ENCODE measurements at regions not wholly inside any gene's neighbourhood (a gene's known extent, or its start where the extent isn't known, plus 50 kb on each side); places are given as distances from the start of the nearest gene placed in this dataset.

- intact Hi-C loops (cut with micrococcal nuclease), result no loop called here
- Mint-ChIP-seq H3K36me3 (ENCODE audit: low read depth) (peaks cover 7% of the 10 kb centered on the region), H3K27ac (no peak overlapping the region), H3K4me1 (ENCODE audit: low read depth) (peaks cover 11% of the 10 kb centered on the region), H3K27me3 (ENCODE audit: low read depth) (peaks cover 16% of the 10 kb centered on the region), H3K9me3 (peaks cover 8% of the 10 kb centered on the region), H3K4me3 (ENCODE audit: low read depth) (no peak overlapping the region)
- DNase-seq (ENCODE audit: low spot score), result no peak
Observed at GRCh38 chr10:113967126-113967525, 76.5 kb upstream of the ADRB1 start.

DNA sequence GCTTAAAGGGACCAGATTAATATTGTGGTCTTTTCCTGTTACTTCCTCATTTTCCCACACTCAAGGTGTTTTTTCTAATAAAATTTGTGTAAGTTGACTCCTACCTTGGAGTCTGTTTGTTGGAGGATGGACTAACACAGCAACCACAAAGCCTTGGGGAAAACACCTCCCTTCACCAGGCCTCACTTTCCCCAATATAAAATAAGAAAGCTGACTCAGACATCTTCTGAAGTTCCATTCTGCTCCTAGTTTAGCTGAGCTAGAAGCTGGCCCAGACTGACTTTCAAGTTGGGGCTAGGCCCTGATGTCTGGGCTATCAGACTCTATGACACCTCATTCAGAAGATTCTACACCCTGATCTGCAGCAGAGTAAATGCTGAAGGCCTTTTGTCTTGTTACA is 73.0 kb upstream of the ADRB1 start:
- intact Hi-C loops (cut with micrococcal nuclease), result no loop called here
- peaks cover 7% of the 10 kb centered on the region for H3K36me3 Mint-ChIP-seq (ENCODE audit: low read depth)
- H3K4me3 Mint-ChIP-seq (ENCODE audit: low read depth), result no peak overlapping the region
- H3K27ac Mint-ChIP-seq, result no peak overlapping the region
- DNase-seq (ENCODE audit: low spot score), result no peak
- H3K27me3 Mint-ChIP-seq (ENCODE audit: low read depth), result peaks cover 35% of the 10 kb centered on the region
- H3K9me3 Mint-ChIP-seq, result peaks cover 16% of the 10 kb centered on the region
- peaks cover 5% of the 10 kb centered on the region for H3K4me1 Mint-ChIP-seq (ENCODE audit: low read depth)

GRCh38 chr10:113971349-113971973 is 72.2 kb upstream of the ADRB1 start:
- no peak overlapping the region for H3K4me3 Mint-ChIP-seq (ENCODE audit: low read depth)
- intact Hi-C loops (cut with micrococcal nuclease), result no loop called here
- no peak for DNase-seq (ENCODE audit: low spot score)
- peaks cover 5% of the 10 kb centered on the region for H3K4me1 Mint-ChIP-seq (ENCODE audit: low read depth)
- H3K36me3 Mint-ChIP-seq (ENCODE audit: low read depth), result peaks cover 7% of the 10 kb centered on the region
- H3K9me3 Mint-ChIP-seq, result peaks cover 16% of the 10 kb centered on the region
- H3K27ac Mint-ChIP-seq, result no peak overlapping the region
- peaks cover 43% of the 10 kb centered on the region for H3K27me3 Mint-ChIP-seq (ENCODE audit: low read depth)

GRCh38 chr10:113977174-113977573 is 66.5 kb upstream of the ADRB1 start:
- Mint-ChIP-seq H3K27me3 (ENCODE audit: low read depth) (peaks cover 60% of the 10 kb centered on the region), H3K27ac (no peak overlapping the region), H3K4me3 (ENCODE audit: low read depth) (no peak overlapping the region)

DNA sequence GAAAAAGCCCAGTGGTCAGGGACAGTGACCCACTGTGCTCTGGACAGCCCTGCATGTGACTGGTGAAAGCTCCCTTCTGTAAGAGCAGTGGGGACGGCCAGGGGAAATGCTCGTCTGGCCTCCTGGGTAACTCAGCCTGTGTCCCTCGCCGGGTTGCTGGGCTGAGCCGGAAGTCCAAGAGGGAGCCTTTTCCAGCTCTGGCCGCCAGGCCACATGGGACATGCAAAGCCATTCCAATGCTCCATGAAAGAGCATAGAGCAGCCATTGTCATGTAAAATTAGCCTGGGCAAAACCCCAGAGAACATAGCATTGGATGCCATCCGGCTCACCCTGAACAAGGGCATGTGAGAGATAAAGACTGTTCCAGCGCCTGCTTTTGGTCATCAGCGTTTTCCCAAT is 64.9 kb upstream of the ADRB1 start:
- Mint-ChIP-seq H3K4me3 (ENCODE audit: low read depth) (no peak overlapping the region), H3K27me3 (ENCODE audit: low read depth) (peaks cover 48% of the 10 kb centered on the region), H3K36me3 (ENCODE audit: low read depth) (no peaks in the 10 kb centered on the region), H3K9me3 (peaks cover 4% of the 10 kb centered on the region), H3K4me1 (ENCODE audit: low read depth) (peaks cover 10% of the 10 kb centered on the region), H3K27ac (no peak overlapping the region)
- DNase-seq (ENCODE audit: low spot score), result no peak
- intact Hi-C loops (cut with micrococcal nuclease), result no loop called here

More at GRCh38 chr10:113977174-113977573, 66.5 kb upstream of the ADRB1 start:
- H3K4me1 Mint-ChIP-seq (ENCODE audit: low read depth), result peaks cover under 1% of the 10 kb centered on the region
- peaks cover 7% of the 10 kb centered on the region for H3K9me3 Mint-ChIP-seq
- no peaks in the 10 kb centered on the region for H3K36me3 Mint-ChIP-seq (ENCODE audit: low read depth)
- intact Hi-C loops (cut with micrococcal nuclease), result no loop called here
- DNase-seq (ENCODE audit: low spot score), result no peak

DNA sequence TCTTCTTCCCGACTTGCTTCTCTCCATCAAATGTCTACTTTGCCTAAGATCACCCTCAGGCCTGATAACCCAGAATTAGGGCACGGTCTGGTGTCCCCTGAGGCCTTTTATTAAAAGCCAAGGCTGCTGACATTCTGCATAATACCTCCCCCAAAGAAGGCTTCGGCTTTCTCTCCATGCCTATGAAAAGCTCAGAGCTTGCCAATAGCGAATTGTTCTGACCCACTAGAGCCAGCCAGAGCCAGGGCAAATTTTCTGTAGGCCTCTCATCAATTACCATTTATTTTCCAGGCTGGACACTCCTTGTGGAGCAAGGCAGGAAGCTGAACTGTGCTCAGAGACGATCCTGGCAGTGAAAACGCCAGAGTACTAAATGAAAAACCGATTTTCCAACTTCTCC is 64.3 kb upstream of the ADRB1 start:
- Mint-ChIP-seq H3K27me3 (ENCODE audit: low read depth) (peaks cover 48% of the 10 kb centered on the region), H3K27ac (no peak overlapping the region), H3K9me3 (peaks cover 4% of the 10 kb centered on the region), H3K4me1 (ENCODE audit: low read depth) (peaks cover 12% of the 10 kb centered on the region), H3K36me3 (ENCODE audit: low read depth) (no peaks in the 10 kb centered on the region), H3K4me3 (ENCODE audit: low read depth) (no peak overlapping the region)
- DNase-seq (ENCODE audit: low spot score), result no peak
- intact Hi-C loops (cut with micrococcal nuclease), result no loop called here

DNA sequence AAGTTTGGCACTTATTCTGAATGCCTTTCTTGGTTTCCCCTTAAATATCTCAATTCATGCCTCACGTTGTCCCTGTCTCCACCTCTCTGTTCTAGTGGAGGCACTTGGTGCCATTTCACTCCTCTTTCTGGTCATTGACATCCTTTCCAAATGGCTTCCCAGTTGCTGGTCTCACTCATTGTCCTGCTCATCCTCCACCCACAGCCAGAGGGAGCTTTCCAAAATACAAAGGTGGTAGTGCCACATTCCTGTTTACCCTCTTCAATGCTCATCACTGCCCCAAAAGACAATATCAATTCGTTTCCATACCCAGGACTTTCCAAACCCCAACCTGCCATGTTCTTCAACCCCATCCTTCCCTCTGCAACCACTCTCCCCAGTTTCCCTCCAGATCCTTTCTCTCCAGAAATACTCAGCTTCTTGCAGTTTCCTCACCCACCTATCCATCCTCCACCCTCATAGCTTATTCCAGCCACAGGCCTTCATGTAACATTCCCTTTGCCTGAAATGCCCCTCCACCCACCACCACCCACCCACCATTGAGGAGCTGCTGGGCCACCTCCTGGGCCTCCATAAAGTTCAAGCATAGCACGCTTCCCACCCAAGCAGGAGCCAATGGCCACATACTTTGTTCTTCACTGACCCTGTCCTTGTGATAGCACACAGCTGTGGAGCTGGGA is 63.1 kb upstream of the ADRB1 start:
- Mint-ChIP-seq H3K4me3 (ENCODE audit: low read depth) (no peak overlapping the region), H3K4me1 (ENCODE audit: low read depth) (peaks cover 12% of the 10 kb centered on the region), H3K27me3 (ENCODE audit: low read depth) (peaks cover 52% of the 10 kb centered on the region), H3K36me3 (ENCODE audit: low read depth) (no peaks in the 10 kb centered on the region), H3K27ac (no peak overlapping the region), H3K9me3 (no peaks in the 10 kb centered on the region)
- intact Hi-C loops (cut with micrococcal nuclease), result no loop called here
- DNase-seq (ENCODE audit: low spot score), result no peak

GRCh38 chr10:113982296-113982695 is 61.4 kb upstream of the ADRB1 start:
- Mint-ChIP-seq H3K9me3 (peaks cover 6% of the 10 kb centered on the region), H3K27ac (no peak overlapping the region)
- intact Hi-C loops (cut with micrococcal nuclease), result no loop called here

DNA sequence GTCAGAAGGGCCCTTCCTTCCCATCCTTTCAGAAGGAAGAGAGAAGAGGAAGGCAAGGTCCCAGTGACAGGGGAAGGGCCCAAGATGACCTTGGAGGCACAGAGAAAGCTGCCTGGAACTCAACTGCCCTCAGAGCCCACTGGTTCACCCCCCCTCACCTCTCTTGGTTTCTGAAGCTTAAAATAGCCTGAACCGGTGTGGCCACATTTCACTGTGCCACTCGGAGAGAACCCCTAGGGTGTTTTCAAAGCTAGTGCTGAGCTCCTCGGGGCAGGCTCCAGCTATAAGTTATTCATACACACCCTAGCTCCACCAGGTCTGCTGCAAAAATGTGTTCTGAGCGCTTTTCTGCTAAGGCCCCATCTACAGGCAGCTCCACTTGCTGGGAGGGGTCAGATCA is 60.9 kb upstream of the ADRB1 start:
- Mint-ChIP-seq H3K9me3 (peaks cover 10% of the 10 kb centered on the region), H3K27ac (no peak overlapping the region), H3K36me3 (ENCODE audit: low read depth) (peaks cover under 1% of the 10 kb centered on the region), H3K4me1 (ENCODE audit: low read depth) (peaks cover 14% of the 10 kb centered on the region), H3K27me3 (ENCODE audit: low read depth) (peaks cover 47% of the 10 kb centered on the region), H3K4me3 (ENCODE audit: low read depth) (no peak overlapping the region)
- no peak for DNase-seq (ENCODE audit: low spot score)
- intact Hi-C loops (cut with micrococcal nuclease), result no loop called here

More at GRCh38 chr10:113982296-113982695, 61.4 kb upstream of the ADRB1 start:
- peaks cover 12% of the 10 kb centered on the region for H3K4me1 Mint-ChIP-seq (ENCODE audit: low read depth)
- DNase-seq (ENCODE audit: low spot score), result no peak
- H3K36me3 Mint-ChIP-seq (ENCODE audit: low read depth), result no peaks in the 10 kb centered on the region
- no peak overlapping the region for H3K4me3 Mint-ChIP-seq (ENCODE audit: low read depth)
- peaks cover 46% of the 10 kb centered on the region for H3K27me3 Mint-ChIP-seq (ENCODE audit: low read depth)

DNA sequence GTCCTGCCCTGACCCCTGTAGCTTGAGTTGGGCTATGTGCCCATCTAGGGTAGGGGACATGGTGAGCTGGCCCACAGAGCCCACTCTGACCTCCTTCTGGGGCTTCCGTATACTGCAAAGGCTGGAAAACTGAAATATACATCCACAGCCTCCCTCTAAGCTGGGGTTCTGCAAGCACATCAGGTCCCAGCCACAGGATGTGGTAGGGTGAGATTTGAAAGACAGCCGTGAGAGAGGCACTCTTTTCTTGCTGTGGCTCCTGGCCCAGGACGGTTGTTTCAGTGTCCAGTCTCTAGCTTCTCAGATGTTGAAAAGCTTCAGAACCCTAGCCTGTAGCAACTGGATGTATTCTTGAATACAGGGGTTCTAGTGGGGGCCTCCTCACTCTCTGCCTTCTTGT is 60.1 kb upstream of the ADRB1 start:
- peaks cover 16% of the 10 kb centered on the region for H3K9me3 Mint-ChIP-seq
- H3K27ac Mint-ChIP-seq, result no peak overlapping the region
- no peak for DNase-seq (ENCODE audit: low spot score)
- peaks cover 19% of the 10 kb centered on the region for H3K4me1 Mint-ChIP-seq (ENCODE audit: low read depth)
- peaks cover 54% of the 10 kb centered on the region for H3K27me3 Mint-ChIP-seq (ENCODE audit: low read depth)
- intact Hi-C loops (cut with micrococcal nuclease), result no loop called here
- no peak overlapping the region for H3K4me3 Mint-ChIP-seq (ENCODE audit: low read depth)
- H3K36me3 Mint-ChIP-seq (ENCODE audit: low read depth), result peaks cover 5% of the 10 kb centered on the region

DNA sequence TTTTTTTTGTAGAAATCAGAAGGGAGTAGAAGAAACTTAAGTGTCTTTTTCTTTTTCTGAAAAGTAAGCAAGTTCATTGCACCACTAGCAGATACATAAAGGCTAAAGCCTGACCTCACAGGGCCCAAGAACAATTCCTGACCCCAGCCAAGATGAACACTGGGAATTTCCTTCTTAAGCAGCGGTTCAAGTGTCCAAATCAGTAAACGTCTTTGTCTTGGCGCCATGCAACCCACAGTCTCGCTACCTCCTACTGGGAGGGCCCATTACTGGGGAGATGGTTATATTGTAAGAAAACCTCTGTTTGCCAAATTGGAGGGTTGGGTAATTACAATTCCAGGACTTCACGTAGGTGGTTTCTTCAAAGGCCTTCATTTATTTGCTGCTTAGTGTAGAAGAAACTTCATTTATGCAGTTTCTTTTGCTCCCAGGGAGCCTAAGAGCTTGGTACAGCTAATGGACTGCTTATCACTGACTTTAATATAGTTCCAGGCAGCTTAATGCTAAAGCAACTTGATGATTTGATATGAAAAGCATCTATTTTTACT is 58.3 kb upstream of the ADRB1 start:
- H3K9me3 Mint-ChIP-seq, result peaks cover 16% of the 10 kb centered on the region
- peaks cover 19% of the 10 kb centered on the region for H3K4me1 Mint-ChIP-seq (ENCODE audit: low read depth)
- H3K27me3 Mint-ChIP-seq (ENCODE audit: low read depth), result peaks cover 62% of the 10 kb centered on the region
- H3K27ac Mint-ChIP-seq, result no peak overlapping the region
- peaks cover 5% of the 10 kb centered on the region for H3K36me3 Mint-ChIP-seq (ENCODE audit: low read depth)
- no peak for DNase-seq (ENCODE audit: low spot score)
- intact Hi-C loops (cut with micrococcal nuclease), result no loop called here
- no peak overlapping the region for H3K4me3 Mint-ChIP-seq (ENCODE audit: low read depth)

- Mint-ChIP-seq H3K9me3 (peaks cover 16% of the 10 kb centered on the region), H3K4me3 (ENCODE audit: low read depth) (no peak overlapping the region), H3K36me3 (ENCODE audit: low read depth) (peaks cover 5% of the 10 kb centered on the region), H3K27me3 (ENCODE audit: low read depth) (peaks cover 63% of the 10 kb centered on the region), H3K27ac (no peak overlapping the region), H3K4me1 (ENCODE audit: low read depth) (peaks cover 22% of the 10 kb centered on the region)
- intact Hi-C loops (cut with micrococcal nuclease), result no loop called here
- no peak for DNase-seq (ENCODE audit: low spot score)
Observed at GRCh38 chr10:113986316-113986715, 57.4 kb upstream of the ADRB1 start.

DNA sequence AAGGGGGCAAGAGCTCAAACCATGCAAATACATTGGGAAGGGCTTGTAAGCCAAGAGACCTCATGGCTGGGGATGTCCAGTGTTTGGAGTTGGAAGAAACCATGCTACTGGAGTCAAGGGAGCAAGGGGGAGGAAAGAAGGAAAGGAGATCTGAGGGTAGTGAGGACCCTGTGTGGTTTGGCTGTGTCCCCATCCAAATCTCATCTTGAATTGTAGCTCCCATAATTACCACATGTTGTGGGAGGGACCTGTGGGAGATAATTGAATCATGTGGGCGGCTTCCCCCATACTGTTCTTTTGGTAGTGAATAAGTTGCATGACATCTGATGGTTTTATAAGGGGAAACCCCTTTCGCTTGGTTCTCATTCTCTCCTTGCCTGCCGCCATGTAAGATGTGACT is 56.5 kb upstream of the ADRB1 start:
- H3K36me3 Mint-ChIP-seq (ENCODE audit: low read depth), result peaks cover 5% of the 10 kb centered on the region
- no peak for DNase-seq (ENCODE audit: low spot score)
- H3K4me1 Mint-ChIP-seq (ENCODE audit: low read depth), result peaks cover 24% of the 10 kb centered on the region
- no peak overlapping the region for H3K27ac Mint-ChIP-seq
- H3K4me3 Mint-ChIP-seq (ENCODE audit: low read depth), result no peak overlapping the region
- intact Hi-C loops (cut with micrococcal nuclease), result no loop called here
- H3K9me3 Mint-ChIP-seq, result peaks cover 16% of the 10 kb centered on the region
- H3K27me3 Mint-ChIP-seq (ENCODE audit: low read depth), result peaks cover 66% of the 10 kb centered on the region

Data from activated T-helper 2 cell treated with anti-CD3 and anti-CD28 coated beads, Interferon-gamma antibody, Interleukin-2, Interleukin-4, amounts not matched to agents 10 μg/mL and 5 μg/mL and 100 μg/mL, durations not matched to agents 14 hours and 24 hours and 36 hours (primary cell).